CD14-positive monocyte (primary cell): ENCODE measurements at regions not wholly inside any gene's neighbourhood (a gene's known extent, or its start where the extent isn't known, plus 50 kb on each side); places are given as distances from the start of the nearest gene placed in this dataset.

Experiments used
- DNase-seq, 3 donors: peaks; one replicate each; pipeline ENCODE4 v3.0.0-alpha.2; 2011 to 2022
- H2AFZ ChIP-seq: 2 replicates; pipeline ENCODE4 v1.6.0; 2012; ENCODE audit warnings: mild to moderate bottlenecking, low read depth, low read length, inconsistent platforms; ENCODE audit not compliant: insufficient read depth, poor library complexity, severe bottlenecking
- H3K27ac ChIP-seq, 2 donors: 1 replicate in 1 of 2; 2 replicates in 1 of 2; pipeline ENCODE4 v1.5.1; 2012 to 2013; ENCODE audit warnings: low read length in 2 of 2, control low read depth in 1 of 2, inconsistent platforms in 1 of 2, low read depth in 1 of 2, mild to moderate bottlenecking in 1 of 2
- H3K27me3 ChIP-seq, 2 donors: one replicate each; pipeline versions ENCODE4 v1.6.0 to v1.6.1; 2011 to 2013; ENCODE audit warnings: low read length in 2 of 2; ENCODE audit not compliant: control insufficient read depth in 2 of 2, insufficient read depth in 2 of 2
- H3K36me3 ChIP-seq, 2 donors: replicated peaks in 1 of 2; 1 replicate in 1 of 2; 2 replicates in 1 of 2; pipeline versions ENCODE4 v1.5.1 to v1.6.1; 2012 to 2013; ENCODE audit warnings: low read length in 2 of 2, control low read depth in 1 of 2, inconsistent platforms in 1 of 2, mild to moderate bottlenecking in 1 of 2; ENCODE audit not compliant: insufficient read depth in 2 of 2, control insufficient read depth in 1 of 2
- H3K4me1 ChIP-seq, 2 donors: 1 replicate in 1 of 2; 2 replicates in 1 of 2; pipeline versions ENCODE4 v1.5.1 to v1.6.1; 2012 to 2013; ENCODE audit warnings: low read length in 2 of 2, control low read depth in 1 of 2, inconsistent platforms in 1 of 2, mild to moderate bottlenecking in 1 of 2, moderate library complexity in 1 of 2; ENCODE audit not compliant: insufficient read depth in 2 of 2, control insufficient read depth in 1 of 2
- H3K4me2 ChIP-seq: replicated peaks from 2 replicates; pipeline ENCODE3; 2012; ENCODE audit warnings: low read length, moderate library complexity, mild to moderate bottlenecking; ENCODE audit not compliant: poor library complexity, severe bottlenecking; ENCODE audit errors: extremely low read depth
- H3K4me3 ChIP-seq, 3 experiments: fragments of 200-600 bp in 1 of 3; sonication (generic) in 1 of 3; replicated peaks in 1 of 3; 1 replicate in 2 of 3; 2 replicates in 1 of 3; pipeline ENCODE4 v1.5.1; 2011 to 2013; ENCODE audit warnings: low read length in 3 of 3, mild to moderate bottlenecking in 3 of 3, control low read depth in 2 of 3, low read depth in 2 of 3, inconsistent platforms in 1 of 3, moderate library complexity in 1 of 3
- H3K79me2 ChIP-seq: 2 replicates; pipeline ENCODE4 v1.6.0; 2012; ENCODE audit warnings: mild to moderate bottlenecking, control low read depth, inconsistent platforms, low read length, moderate library complexity; ENCODE audit not compliant: insufficient read depth
- H3K9ac ChIP-seq: 2 replicates; pipeline ENCODE4 v1.6.0; 2017; ENCODE audit warnings: low read length, mild to moderate bottlenecking; ENCODE audit not compliant: insufficient read depth, poor library complexity, severe bottlenecking
- H3K9me3 ChIP-seq, 2 donors: replicated peaks in 1 of 2; 1 replicate in 1 of 2; 2 replicates in 1 of 2; pipeline versions ENCODE4 v1.5.1 to v1.6.1; 2012 to 2013; ENCODE audit warnings: low read length in 2 of 2, control low read depth in 1 of 2; ENCODE audit not compliant: control insufficient read depth in 1 of 2, insufficient read depth in 1 of 2
- H4K20me1 ChIP-seq: 2 replicates; pipeline ENCODE4 v1.6.0; 2012; ENCODE audit warnings: mild to moderate bottlenecking, low read length, control low read depth, moderate library complexity; ENCODE audit not compliant: insufficient read depth
- H3K27ac Mint-ChIP-seq, 7 donors: one replicate each; pipeline ENCODE4 v1.8.0; 2020; ENCODE audit warnings: mild to moderate bottlenecking in 7 of 7, mixed read lengths in 7 of 7, moderate library complexity in 6 of 7, inconsistent platforms in 2 of 7
- H3K27me3 Mint-ChIP-seq, 3 donors: one replicate each; pipeline ENCODE4 v1.8.0; 2021 to 2022; ENCODE audit warnings: low read depth in 3 of 3, mild to moderate bottlenecking in 3 of 3, mixed read lengths in 3 of 3, moderate library complexity in 3 of 3, inconsistent platforms in 1 of 3
- H3K36me3 Mint-ChIP-seq, 2 donors: one replicate each; pipeline ENCODE4 v1.8.0; 2020; ENCODE audit warnings: mixed read lengths in 2 of 2, inconsistent platforms in 1 of 2, mild to moderate bottlenecking in 1 of 2
- H3K4me1 Mint-ChIP-seq: one replicate; pipeline ENCODE4 v1.8.0; 2020; ENCODE audit warnings: mild to moderate bottlenecking, mixed read lengths
- H3K4me3 Mint-ChIP-seq, 2 donors: one replicate each; pipeline ENCODE4 v1.8.0; 2020; ENCODE audit warnings: mild to moderate bottlenecking in 2 of 2, mixed read lengths in 2 of 2, moderate library complexity in 1 of 2
- H3K9me3 Mint-ChIP-seq, 7 donors: one replicate each; pipeline ENCODE4 v1.8.0; 2020 to 2022; ENCODE audit warnings: mixed read lengths in 7 of 7, mild to moderate bottlenecking in 6 of 7, moderate library complexity in 6 of 7, inconsistent platforms in 2 of 7
- WGBS: methylation state at CpG from one replicate; pipeline ENCODE4 v1.1.5; 2013; ENCODE audit warnings: missing lambda C conversion rate; ENCODE audit not compliant: insufficient coverage; 5-methylcytosine and 5-hydroxymethylcytosine counted together
- intact Hi-C, 2 donors: fragments of 100-400 bp; cut with micrococcal nuclease; formaldehyde crosslinking; loops; one replicate each; pipeline versions ENCODE4 v1.15.0 to v1.15.1; 2023
- TF ChIP-seq, protein P1 (sequence below): fragments of 200-600 bp; IDR thresholded peaks from one replicate; pipeline ENCODE4 v1.8.0; 2022; ENCODE audit warnings: antibody characterized with exemption, mild to moderate bottlenecking

DNA sequence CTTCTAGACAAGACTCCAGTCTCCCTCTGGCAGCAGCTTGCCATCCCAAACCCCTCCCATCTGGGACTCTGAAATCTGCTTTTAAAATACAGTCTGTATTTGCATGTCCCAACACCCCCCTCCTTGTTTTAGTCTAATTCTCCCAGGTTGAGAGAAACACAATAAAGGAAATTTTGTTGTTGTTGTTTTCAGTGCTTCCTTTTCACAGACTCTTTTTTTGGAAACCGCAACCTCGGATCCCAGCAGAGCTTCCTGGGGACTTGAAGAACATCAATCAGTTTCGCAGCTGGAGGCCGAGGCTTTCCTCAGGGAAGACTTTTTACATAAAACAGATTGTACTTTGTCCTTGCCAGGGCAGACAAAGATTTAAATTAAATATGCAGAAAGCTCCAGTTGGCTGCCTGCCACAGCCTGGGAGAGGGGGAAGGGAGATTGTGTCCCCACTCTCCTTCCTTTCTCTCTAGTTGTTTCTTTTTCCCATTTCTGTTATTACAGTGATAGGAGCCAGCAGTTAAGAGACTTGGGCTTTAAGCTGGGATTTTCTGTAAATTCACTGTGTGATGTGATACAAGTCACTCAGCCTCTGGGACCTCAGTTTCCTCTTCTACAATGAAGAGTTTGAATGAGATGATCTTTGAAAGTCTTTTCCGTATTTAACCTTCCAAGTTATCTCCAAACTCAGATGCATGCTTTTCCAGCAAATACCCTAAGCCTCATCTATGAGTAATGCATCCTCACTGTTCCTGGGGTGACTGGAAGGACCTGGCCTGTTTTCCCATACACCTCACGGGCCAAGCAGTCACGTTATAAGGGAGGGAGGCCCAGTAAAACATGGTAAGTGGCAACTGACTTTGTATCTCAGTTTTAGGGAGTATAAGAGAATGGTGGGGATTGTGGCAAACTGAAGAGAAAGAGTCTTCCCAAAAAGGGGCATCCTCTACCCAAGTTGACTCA, 192.3 kb downstream of the REEP3 start:
- no peaks in the 10 kb centered on the region for H3K9me3 ChIP-seq
- H3K9ac ChIP-seq: no peak overlapping the region
- peak overlapping the region in 1 of 3 experiments; percentile 28 for H3K4me3 ChIP-seq
- H3K27ac ChIP-seq: peak overlapping the region in 1 of 2 donors; percentile 26
- no peaks in the 10 kb centered on the region for H3K79me2 ChIP-seq
- peaks cover 47 to 55% of the 10 kb centered on the region in 2 donors for H3K4me1 ChIP-seq
- no peaks in the 10 kb centered on the region for H4K20me1 ChIP-seq
- Mint-ChIP-seq H3K27me3 (peaks cover 0 to 4% (median 2%) of the 10 kb centered on the region in 3 donors), H3K36me3 (no peaks in the 10 kb centered on the region), H3K4me1 (peaks cover 58% of the 10 kb centered on the region), H3K4me3 (no peak overlapping the region), H3K27ac (peak overlapping the region in 6 of 7 donors; percentile 50 to 87 (median 76)), H3K9me3 (no peaks in the 10 kb centered on the region)
- WGBS: 44% methylated on average over 3 of the region's 7 CpGs
- DNase-seq: no peak
- TF ChIP-seq, protein P1, sequence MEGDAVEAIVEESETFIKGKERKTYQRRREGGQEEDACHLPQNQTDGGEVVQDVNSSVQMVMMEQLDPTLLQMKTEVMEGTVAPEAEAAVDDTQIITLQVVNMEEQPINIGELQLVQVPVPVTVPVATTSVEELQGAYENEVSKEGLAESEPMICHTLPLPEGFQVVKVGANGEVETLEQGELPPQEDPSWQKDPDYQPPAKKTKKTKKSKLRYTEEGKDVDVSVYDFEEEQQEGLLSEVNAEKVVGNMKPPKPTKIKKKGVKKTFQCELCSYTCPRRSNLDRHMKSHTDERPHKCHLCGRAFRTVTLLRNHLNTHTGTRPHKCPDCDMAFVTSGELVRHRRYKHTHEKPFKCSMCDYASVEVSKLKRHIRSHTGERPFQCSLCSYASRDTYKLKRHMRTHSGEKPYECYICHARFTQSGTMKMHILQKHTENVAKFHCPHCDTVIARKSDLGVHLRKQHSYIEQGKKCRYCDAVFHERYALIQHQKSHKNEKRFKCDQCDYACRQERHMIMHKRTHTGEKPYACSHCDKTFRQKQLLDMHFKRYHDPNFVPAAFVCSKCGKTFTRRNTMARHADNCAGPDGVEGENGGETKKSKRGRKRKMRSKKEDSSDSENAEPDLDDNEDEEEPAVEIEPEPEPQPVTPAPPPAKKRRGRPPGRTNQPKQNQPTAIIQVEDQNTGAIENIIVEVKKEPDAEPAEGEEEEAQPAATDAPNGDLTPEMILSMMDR: no peak
- no peaks in the 10 kb centered on the region for H3K36me3 ChIP-seq
- H2AFZ ChIP-seq: no peak overlapping the region
- intact Hi-C loops: loop anchor here in 1 of 2 donors (10.0 kb wide), 1 partner anchor 189 kb away; the partner anchor contains the start of gene REEP3
- H3K27me3 ChIP-seq: no peaks in the 10 kb centered on the region
- peak overlapping the region; percentile 46 for H3K4me2 ChIP-seq

DNA sequence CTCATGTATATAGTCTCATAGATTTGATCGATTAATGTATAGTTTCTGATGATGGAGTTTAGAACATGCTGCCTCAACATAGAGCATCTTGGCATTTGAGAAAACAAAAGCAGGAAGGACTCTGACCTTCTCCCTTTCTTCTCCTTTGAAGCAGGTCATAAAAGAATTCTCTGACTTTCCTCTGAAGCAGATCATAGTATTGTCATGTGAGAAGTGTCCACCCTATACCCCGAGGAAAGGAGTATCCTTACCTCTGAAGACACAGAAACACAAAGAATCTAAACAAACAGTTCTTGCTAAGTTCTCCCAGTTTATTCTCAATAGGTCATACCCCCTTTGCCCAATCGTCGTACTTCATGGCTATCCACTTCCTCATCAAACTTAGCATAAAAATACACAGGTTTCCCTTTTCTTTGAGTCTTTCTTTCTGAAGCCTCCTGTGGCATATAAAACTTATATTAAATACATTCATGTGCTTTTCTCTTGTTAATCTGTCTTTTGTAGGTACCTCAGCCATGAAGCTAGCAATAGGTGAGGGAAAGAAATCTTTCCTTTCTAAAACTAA, 194.9 kb downstream of the REEP3 start:
- H3K27ac Mint-ChIP-seq: peak overlapping the region; percentile 19 to 86 (median 80)

More for the DNA sequence above, 194.9 kb downstream of the REEP3 start:
- H3K36me3 Mint-ChIP-seq: no peaks in the 10 kb centered on the region
- H3K36me3 ChIP-seq: no peaks in the 10 kb centered on the region
- peak; percentile 43 to 57 (median 54) for DNase-seq
- no peaks in the 10 kb centered on the region for H3K9me3 ChIP-seq
- H3K4me1 ChIP-seq: peaks cover 47 to 55% of the 10 kb centered on the region in 2 donors
- H2AFZ ChIP-seq: peak overlapping the region; percentile 55
- TF ChIP-seq, protein P1: no peak
- no peaks in the 10 kb centered on the region for H3K27me3 ChIP-seq
- H3K79me2 ChIP-seq: no peaks in the 10 kb centered on the region
- H3K9me3 Mint-ChIP-seq: no peaks in the 10 kb centered on the region
- H3K9ac ChIP-seq: no peak overlapping the region
- H3K4me1 Mint-ChIP-seq: peaks cover 64% of the 10 kb centered on the region
- peak overlapping the region; percentile 46 for H3K4me2 ChIP-seq
- H3K4me3 ChIP-seq: peak overlapping the region in 1 of 3 experiments; percentile 43
- H3K4me3 Mint-ChIP-seq: peak overlapping the region in 1 of 2 donors; percentile 40
- H3K27ac ChIP-seq: peak overlapping the region in 1 of 2 donors; percentile 68
- 0% methylated on average over 1 of the region's 4 CpGs for WGBS
- intact Hi-C loops: loop anchor here (5.0 to 10.0 kb wide), 3 partner anchors 89 to 549 kb away; partner anchors contain the start of gene REEP3 (in 1 of the 2)
- peaks cover 0 to 3% (median 2%) of the 10 kb centered on the region in 3 donors for H3K27me3 Mint-ChIP-seq
- no peaks in the 10 kb centered on the region for H4K20me1 ChIP-seq
